ENCODE measurements at regions not wholly inside any gene's neighbourhood (a gene's known extent, or its start where the extent isn't known, plus 50 kb on each side); places are given as distances from the start of the nearest gene placed in this dataset.

GRCh38 chr6:74074645-74075044 lies 378.6 kb downstream of the CD109 start:
- TF ChIP-seq EZH2 (IDR thresholded peaks at IDR 0.05; ENCODE audit: borderline replicate concordance, insufficient read depth, low read depth, low read length, poor library complexity, severe bottlenecking): no peak
- no peak for TF ChIP-seq CTCF (IDR thresholded peaks at IDR 0.05)
